ENCODE measurements at regions not wholly inside any gene's neighbourhood (a gene's known extent, or its start where the extent isn't known, plus 50 kb on each side); places are given as distances from the start of the nearest gene placed in this dataset.

GRCh38 chr12:97941686-97942354 is 479.2 kb downstream of the RMST start:
- TF ChIP-seq CTCF (conservative IDR thresholded peaks at IDR 0.05; ENCODE audit: low read length) (no peak), EZH2phosphoT487 (IDR thresholded peaks at IDR 0.05; ENCODE audit: borderline replicate concordance, low read depth, low read length) (no peak)
